ENCODE measurements at regions not wholly inside any gene's neighbourhood (a gene's known extent, or its start where the extent isn't known, plus 50 kb on each side); places are given as distances from the start of the nearest gene placed in this dataset.

DNA sequence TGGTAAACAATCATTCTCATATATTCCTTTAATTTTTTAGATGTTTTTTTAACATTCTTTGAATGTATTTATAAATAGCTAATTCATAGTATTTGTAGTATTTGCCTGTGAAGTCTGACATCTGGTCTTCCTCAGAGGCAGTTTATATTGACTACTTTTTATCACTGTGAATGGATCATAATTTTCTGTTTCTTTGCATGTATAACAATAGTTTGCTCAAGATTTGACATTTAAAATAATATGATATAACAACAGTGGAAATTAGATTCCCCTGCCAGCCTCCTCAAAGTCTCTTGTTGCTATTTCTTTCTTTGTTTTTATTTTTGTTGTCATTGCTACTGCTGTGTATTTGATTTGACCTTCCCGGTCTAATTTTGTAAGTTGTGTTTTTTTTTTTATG, 297.0 kb upstream of the PCDH20 start:
- DNase-seq: no peak

DNA sequence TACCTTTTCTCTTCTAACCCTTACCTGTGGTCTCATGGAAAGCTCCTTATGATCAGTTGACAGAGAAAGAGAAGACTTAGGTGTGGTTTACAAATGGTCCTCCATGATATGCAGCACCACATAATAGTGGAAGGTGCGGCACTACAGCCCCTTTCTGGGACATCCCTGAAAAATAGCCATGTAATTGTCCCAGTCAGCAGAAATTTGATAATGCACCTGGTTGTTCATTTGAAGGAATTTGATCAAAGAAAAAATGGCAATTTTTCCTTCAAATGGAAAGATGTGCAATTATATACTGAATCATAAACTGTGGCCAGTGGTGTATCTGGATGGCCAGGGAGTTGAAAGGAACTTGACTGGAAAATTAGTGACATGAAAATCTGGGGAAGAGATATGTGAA, 293.6 kb upstream of the PCDH20 start:
- no peak for DNase-seq

DNA sequence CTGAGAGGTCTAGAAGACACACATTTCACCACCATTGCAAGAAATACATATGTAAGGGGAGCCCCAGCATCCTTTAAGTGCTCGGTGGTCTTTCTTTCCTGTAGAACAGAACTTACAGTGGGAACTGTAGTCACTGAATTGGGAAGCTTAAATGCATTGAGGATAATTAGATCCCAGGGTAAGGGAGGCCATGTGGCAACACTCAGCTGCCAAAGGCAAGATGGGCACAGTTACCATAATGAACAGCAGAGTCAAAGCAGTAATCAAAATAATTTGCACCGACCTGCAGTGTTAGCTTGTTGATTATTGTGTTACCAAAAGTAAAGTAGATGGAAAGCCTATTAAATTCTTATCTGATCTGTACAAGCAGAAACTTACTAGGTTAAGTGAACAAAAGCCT, 291.2 kb upstream of the PCDH20 start:
- DNase-seq: no peak

DNA sequence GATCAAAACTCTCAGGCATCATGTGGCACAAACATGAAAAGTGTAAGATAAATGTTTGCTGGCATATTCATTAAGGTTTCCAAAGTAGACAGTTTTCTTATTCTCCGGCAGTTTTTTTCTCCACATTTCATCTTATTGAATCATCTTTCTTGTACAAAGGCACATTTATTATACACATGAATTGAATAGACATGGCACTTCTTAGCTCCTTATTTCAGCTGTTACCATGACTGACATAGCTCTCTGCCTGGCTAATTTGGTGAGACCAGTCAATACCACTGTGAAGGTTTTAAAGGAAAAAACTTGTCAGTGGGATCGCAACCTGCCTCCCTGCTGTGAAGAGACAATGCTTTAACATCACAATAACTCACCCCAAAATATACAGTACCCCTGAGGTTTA, 285.0 kb upstream of the PCDH20 start:
- no peak for DNase-seq

DNA sequence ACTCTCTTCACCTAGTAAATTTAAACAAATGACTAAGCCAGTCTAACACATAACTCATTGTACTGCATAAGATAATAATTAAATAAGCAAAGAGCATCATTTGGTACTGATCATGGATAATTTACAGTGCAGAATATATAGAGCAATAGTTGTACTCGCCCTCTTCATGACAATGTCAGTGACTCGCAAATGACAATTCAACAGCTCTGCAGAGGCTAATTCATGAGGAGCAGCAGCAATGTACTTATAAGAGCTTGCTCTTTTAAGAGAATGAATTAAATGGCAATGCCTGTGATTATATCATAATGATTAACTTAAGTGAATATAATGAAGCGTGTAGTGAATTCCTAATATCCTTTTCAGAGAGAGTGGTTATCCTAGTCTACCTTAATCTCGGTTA, 284.5 kb upstream of the PCDH20 start:
- no peak for DNase-seq

DNA sequence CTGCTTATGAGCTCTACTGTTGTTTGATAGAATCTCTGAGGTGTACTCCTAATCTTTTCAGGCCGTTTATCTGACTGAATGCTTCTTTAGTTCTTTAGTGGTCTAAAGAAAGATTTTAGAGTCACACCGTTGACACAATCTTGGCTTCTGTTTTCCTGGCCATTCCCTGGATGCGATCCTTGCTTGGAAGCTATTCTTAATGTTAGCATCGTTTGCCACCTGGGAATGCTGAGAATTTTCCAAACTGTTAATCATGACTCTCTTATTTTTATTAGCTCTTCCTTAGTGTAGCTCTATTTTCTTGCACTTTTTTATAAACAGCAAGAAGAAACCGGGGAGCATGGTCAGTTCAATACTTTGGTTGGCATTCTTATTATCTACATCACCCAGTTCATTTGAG, 281.0 kb upstream of the PCDH20 start:
- no peak for DNase-seq

DNA sequence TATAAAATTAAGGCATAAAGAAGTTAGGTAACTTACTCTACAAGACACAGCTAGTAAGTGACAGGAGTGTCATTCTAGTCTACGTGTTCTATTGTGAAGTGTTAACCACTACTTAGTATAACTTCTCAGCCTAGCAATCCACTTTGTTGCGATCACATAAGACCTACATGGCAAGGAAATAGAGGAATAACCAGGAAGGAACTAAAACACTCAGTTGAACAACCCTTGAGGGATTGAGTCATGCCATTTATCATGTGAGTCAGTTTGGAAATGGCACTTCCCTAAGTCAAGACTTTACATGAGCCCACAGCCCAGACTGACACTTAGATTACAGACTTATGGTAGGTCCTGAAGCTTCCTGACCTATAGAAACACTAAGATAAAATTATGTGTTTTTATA, 279.5 kb upstream of the PCDH20 start:
- DNase-seq: peak; percentile 29

DNA sequence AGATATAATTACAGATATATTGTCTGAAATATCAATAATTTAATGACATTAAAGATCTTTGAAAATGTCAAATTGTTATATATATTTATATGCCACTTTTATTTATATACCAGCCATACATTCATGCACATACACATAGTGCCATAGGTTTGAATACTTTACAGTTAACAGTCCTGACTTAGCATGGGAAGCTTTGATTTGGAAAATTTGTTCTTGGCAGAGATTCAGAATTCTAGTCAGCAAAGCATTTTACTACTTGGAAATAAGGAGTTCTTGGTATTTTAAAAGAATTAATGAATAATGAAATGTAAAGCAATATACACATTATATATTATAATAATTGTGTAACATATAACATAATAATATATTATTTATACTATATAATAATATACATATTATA, 277.0 kb upstream of the PCDH20 start:
- no peak for DNase-seq

DNA sequence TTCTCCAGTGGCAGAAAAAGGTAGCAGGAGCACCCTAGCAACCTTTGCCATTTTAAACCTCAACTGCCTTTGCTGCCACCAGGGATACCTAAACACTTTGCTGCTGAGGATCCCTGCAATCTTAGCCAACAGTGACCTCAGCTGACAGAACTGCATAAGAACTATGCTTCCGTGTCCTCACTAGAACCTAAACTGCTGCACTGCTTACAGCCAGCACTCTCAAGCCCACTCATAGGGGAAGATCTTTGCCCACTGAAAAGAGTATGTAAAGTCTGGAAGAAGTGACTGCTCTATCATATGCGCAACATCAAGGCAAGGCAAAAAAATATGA, 270.0 kb upstream of the PCDH20 start:
- DNase-seq: peak; percentile 46

DNA sequence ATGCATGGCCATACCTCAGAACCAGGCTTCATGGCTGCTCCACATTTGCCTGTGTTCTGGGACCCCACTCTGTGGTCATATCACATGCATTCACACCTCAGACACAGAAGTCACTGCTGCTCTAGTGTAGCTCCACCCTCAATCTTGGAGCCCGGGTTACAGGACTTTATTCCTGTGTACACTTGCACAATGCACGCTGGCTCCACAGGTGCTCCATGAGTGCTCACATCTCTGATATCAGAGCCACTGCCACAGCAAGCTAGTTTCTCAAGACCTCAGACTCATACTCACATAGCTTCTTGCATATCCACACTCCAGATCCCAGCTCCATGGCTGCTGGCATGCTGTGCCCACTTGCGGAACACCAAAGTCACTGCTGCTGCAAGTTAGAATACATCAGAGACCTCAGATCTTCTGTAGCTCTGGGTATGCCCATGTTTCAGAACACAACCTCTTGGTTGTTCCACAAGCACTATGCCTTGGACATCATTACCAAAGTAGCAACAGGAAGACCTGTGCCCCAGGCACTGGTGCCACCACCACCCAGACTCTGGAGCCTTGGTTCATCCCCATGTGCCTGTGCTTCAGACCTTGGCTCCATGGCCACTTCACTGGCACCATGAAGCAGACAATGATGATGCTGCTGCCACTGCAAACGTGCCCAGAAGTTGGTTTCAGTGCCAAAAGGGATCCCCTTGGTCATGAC, 269.5 kb upstream of the PCDH20 start:
- no peak for DNase-seq

DNA sequence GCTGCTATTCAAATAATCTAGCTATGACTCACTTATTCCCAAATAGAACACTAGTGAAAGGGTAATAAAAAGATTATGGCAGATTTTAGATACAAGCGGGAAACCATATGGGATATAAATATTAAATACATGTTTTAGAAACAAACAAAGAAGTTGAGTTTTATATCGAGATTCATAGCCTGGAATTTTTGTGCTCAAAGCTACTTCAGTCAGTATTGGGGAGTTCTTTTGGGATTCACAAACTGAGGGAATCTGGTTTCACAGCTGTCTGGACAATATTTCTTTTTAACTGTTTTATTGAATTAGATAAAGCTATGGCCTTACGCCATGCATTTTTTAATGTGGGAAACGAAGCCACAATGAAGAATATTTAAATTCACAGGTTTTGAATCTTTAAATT, 257.1 kb upstream of the PCDH20 start:
- no peak for DNase-seq

DNA sequence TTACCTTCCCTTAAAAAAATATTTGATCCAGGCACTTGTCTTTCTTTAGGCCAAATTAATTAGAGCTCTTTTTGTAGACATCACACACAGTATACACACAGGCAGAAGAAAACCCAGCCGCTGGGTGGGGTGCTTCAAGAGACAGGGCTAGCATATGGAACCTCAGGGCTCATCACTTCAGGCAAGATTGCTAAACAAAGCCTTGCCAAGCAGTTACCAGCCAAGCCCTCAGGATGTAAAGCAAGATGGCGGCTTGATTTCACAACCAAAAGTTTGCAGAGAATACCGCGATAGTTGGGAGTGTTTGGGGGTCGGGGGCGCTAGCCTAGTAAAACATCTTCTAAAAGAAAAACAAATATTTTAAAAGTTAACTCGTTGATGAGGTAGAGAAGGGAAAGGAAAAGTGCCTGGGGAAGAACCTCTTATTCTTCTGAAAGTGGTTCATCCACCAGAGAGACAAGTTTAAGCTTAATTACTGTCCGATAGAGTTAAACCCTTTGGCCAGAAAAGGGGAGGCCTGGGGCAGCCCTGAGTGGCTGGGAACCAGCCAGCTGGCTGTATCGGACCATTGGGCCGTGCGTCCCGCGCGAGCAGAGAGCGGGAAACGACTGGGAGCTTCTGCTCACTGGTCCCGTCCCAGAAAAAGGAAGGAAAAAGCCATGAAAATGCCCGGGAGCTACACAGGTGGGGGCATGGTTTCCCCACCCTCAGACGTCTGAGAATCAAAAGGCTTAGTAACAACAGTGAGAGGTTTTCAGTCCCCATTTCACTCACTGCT, 254.9 kb upstream of the PCDH20 start:
- no peak for DNase-seq

DNA sequence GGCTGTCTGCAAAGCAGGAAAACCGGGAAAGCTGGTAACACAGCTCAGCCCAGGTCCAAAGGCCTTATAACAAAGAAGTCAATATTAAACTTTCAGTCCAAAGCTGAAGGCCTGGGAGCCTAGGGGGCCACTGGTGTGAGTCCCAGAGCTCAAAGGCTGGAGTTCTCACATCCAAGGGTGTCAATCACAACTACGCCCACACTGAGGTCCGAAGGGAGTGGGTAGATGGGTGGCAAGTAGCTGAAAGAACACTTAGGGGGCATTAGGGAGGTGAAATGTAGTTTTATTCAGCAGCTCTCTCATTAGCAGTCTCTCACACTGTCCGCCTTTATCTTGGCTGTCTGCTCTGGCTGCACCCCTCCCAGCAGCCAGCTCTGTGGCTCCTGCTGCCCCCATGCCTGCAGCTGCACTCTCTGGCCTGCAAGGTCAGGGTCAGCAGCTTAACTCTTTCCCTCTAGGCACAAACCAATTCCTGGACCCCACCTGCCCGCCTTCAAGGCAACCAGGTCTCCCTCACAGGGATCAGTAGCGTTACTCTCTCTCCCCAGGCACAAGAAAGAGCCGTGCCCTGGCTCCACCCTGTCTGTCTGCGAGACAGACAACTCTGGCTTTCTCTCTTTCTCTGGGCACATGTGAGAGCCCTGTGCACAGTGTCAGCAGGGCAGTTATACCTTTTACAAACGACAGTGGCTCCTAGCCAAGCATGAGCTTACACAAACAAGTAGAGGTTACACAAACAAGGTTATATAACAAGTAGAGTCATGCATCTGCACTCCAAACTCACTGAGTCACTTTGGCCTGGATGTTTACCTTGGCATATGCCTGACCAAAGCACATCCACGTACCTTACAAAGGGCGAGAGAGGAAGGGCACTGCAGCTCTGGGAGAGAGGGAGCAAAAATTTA, 249.4 kb upstream of the PCDH20 start:
- DNase-seq: peak; percentile 87

DNA sequence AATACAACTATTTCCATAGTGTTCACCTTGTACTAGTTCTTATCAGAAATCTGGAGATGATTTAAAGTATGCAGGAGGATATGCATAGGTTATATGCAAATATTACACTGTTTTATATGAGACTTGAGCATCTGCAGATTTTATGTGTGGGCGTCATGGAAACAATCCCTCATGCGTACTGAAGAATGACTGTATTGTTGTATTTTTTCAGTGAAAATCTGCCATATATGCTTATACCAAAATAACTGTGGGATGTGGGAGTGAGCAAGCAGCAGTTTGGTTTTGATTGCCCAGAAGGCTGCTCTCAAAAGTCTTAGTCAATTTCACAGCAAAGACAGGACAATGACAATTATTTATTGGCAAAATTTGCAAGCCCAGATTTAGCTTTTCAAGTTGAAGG, 238.8 kb upstream of the PCDH20 start:
- no peak for DNase-seq

DNA sequence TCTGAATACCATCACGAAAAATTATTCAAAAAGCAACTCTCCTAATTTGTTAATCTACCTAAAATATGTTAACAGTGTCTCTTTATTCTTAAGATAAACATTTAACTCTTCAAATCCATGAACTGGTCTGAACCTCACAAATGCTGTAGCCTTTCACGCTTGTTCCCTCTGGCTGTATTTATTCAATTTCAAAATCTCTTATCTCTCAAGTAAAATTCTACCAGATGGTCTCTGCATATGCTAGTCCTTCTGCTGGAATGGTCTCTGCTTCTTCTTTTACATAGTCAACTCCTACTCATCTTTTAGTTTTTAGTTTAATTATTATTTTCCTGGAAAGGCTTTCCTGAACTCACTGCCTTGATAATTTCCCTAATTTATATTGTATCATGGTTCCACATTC, 232.9 kb upstream of the PCDH20 start:
- no peak for DNase-seq

DNA sequence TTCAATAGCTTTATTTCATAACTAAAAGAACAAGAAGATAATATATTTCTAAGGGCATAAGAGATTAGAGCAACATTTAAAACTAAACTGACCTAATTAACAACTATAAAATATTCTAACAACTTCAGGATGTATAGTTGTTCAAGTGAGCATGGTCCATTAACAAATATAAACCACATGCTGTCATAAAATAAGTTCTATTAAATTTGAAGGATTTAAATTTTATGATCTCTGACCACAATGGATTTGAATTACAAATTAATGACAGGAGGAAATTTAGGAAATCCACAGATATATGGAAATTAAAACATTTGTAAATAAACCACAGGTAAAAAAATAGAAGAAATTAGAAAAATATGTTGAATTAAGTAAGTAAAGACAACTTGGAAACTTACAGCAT, 196.5 kb upstream of the PCDH20 start:
- no peak for DNase-seq

DNA sequence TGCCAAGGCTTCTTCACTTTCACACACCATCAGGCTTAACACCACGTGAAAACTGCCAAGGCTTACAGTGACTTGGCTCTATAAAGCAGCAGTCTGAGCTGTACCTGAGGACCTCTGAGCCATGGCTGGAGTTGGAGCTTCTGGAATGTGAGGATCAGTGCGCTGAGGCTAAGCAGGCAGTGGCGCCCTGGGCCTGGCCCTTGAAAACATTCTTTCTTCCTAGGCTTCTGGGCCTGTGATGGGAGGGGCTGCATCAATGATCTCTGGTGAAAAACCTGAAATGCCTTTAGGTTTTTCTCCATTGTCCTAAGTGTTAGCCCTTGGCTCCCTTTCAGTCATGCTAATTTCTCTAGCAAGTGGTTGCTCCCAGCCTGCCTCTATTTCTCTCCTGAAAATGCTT, 192.5 kb upstream of the PCDH20 start:
- no peak for DNase-seq

DNA sequence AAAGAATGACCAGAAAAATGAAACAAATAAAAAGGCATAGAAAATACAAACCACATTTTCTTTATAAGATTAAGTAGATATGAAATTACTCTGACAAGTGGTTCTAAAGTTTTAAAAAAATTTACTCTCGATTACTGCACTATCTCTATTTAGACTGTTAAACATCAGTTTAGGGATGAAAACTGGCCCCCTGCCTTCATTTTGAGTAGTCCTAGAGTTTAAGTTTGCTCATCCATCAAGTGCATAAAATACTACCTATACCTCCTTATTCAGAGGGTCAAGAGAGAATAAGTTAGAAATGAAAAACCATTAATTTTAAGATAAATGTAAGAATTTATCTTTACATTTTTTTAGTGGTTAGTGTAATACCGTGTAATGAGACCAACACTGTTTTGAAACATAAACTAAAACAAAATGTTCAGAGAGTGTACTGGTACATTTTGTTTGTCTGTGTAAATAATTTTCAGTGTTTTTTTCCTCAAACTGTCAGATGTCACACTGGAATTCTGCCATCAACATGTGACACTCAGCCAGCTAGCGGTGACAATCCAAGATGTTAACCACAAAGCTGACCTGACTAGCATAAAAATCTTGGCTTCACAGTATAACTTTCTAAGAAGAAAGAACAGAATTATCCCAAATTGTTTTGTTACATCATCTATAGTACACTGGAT, 184.8 kb upstream of the PCDH20 start:
- DNase-seq: no peak

DNA sequence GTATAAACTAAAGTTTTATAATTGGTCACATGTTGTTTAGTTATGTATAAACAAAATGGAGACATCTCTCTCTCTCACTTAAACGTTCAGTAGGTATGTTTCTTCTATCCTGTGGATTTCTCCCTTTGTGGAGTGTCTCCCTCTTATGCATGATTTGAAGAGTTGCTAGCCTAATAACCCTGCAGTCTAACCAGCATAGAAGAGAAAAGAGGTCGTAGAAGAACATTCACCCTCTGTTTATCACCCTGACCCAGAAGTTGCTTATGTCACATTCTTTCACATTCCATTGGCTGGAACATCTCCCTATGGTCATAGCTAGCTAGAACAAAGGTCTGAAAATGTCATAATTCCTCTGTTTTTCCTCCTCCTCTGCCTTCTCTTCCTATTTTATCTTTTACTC, 176.8 kb upstream of the PCDH20 start:
- no peak for DNase-seq

DNA sequence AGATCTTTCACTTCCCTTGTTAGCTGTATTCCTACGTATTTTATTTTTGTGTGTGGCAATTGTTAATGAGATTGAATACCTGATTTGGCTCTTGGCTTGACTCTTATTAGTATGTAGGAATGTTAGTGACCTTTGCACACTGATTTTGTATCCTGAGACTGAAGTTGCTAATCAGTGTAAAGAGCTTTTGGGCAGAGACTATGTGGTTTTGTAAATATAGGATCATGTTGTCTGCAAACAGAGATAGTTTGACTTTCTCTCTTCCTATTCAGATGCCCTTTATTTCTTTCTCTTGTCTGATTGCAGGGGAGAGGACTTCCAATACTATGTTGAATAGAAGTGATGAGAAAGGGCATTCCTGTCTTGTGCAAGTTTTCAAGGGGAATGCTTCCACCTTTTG, 160.3 kb upstream of the PCDH20 start:
- no peak for DNase-seq

DNA sequence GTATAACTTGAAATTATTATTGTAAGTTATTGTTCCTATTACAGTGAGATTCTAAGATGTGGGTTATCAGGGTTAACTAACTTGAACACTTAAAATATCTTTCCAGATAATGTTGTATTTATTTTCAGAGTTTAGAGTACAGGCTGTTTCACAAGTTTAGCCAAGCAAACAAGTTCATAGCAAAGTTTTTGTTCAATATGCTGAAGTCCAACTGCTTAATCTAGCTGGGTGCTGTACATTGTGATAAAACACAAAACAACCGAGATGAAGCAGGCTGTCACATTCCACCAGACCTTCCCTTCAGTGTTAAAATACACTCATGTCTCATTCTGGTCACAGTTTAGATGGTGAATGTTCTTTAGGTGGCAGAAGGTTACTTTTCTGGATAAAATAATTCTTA, 148.0 kb upstream of the PCDH20 start:
- DNase-seq: no peak

DNA sequence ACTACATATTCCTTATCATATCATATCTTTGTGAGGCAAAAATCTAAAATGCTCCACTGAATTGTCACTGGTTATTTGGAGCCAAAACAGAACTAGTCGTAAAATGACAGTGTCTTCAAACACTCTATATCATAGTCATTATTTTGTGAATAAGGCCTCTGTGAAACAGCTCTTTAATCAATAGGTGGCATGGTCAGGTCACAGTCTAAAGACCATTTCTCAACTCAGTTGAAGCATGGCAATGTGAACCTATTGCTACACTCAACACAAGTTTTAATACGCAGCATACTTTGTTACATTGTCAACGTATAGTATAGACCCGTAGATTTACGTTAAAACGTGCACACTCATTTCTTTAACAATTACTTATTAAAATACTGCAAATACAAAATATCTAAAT, 131.3 kb upstream of the PCDH20 start:
- no peak for DNase-seq

DNA sequence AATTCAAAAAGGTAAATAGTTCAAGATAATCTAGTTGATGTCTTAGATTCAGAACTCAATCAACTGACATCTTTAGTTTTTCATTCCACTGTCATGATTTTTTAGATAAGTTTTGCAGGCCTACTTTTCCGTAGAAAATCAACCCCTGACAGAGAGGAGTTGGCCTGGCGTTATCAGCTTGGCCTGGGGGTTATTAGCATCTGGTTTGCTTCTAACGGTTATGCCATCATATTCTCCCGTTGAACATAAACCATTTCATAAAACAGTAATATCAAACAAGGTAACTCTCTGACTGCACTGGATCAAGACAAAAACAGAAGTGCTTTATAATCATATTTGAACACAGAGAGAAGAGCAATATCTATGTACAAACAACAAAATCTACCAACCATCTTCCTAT, 130.8 kb upstream of the PCDH20 start:
- no peak for DNase-seq

All from DMS53 (cell line).